IMR-90 (cell line): ENCODE measurements at regions not wholly inside any gene's neighbourhood (a gene's known extent, or its start where the extent isn't known, plus 50 kb on each side); places are given as distances from the start of the nearest gene placed in this dataset.

Source experiments
- CEBPB ChIP-seq: IDR thresholded peaks from 2 replicates; pipeline ENCODE4 v1.6.1; 2012; ENCODE audit warnings: low read depth, low read length, improper control_type of control experiment
- MAFK ChIP-seq: IDR thresholded peaks from 2 replicates; pipeline ENCODE4 v1.6.1; 2012; ENCODE audit warnings: low read depth, low read length, improper control_type of control experiment
- TF ChIP-seq, protein P1 (sequence below): conservative IDR thresholded peaks from 2 replicates; pipeline ENCODE4 v1.5.1; 2012; ENCODE audit warnings: mild to moderate bottlenecking, low read depth, low read length, improper control_type of control experiment

DNA sequence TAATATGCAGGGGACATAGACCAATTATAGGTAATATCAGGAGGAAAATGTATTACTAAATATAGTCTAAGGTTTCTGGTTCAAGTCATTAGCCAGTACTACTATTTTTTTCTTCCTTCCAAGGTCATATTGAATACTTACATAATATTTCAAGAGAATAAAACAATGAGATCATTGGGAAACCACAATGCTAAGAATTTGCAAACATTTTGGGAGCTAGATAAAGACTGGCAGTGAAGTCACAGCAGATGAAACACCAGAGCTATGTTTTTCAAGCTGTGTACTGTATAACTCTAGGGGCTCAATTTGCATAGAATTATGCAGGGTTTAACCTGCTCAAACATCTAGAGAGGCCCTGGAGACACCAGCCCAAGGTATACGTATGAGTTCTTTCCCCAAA, 80.5 kb upstream of the KCNH7 start:
- TF ChIP-seq, protein P1, sequence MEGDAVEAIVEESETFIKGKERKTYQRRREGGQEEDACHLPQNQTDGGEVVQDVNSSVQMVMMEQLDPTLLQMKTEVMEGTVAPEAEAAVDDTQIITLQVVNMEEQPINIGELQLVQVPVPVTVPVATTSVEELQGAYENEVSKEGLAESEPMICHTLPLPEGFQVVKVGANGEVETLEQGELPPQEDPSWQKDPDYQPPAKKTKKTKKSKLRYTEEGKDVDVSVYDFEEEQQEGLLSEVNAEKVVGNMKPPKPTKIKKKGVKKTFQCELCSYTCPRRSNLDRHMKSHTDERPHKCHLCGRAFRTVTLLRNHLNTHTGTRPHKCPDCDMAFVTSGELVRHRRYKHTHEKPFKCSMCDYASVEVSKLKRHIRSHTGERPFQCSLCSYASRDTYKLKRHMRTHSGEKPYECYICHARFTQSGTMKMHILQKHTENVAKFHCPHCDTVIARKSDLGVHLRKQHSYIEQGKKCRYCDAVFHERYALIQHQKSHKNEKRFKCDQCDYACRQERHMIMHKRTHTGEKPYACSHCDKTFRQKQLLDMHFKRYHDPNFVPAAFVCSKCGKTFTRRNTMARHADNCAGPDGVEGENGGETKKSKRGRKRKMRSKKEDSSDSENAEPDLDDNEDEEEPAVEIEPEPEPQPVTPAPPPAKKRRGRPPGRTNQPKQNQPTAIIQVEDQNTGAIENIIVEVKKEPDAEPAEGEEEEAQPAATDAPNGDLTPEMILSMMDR: no peak
- TF ChIP-seq CEBPB (no peak), MAFK (no peak)
